Stimulated activated CD4-positive, alpha-beta T cell treated with anti-CD3 and anti-CD28 coated beads, Interleukin-12 subunit alpha, Interleukin-12 subunit beta, amount 100 ng/mL, for 24 hours (primary cell): ENCODE measurements at regions not wholly inside any gene's neighbourhood (a gene's known extent, or its start where the extent isn't known, plus 50 kb on each side); places are given as distances from the start of the nearest gene placed in this dataset.
"Not testable (repeated sequence)": the region's sequence is repeated elsewhere in the genome, so short reads cannot be mapped to it uniquely, and the experiment has no call there.

Experiments
- DNase-seq, 2 experiments: peaks; one replicate each; pipeline ENCODE4 v3.0.0-alpha.2; 2020; ENCODE audit warnings: low read depth in 2 of 2

- no peak for DNase-seq
Observed at GRCh38 chr2:76170856-76171255, 460.1 kb upstream of the GCFC2 start.

- DNase-seq: no peak
Observed at GRCh38 chr2:76170009-76170384, 459.3 kb upstream of the GCFC2 start.

- no peak for DNase-seq
Observed at GRCh38 chr2:76169276-76170008, 458.7 kb upstream of the GCFC2 start.

GRCh38 chr2:76163860-76164259 is 453.1 kb upstream of the GCFC2 start:
- DNase-seq: no peak

GRCh38 chr2:76160670-76161069 is 450.0 kb upstream of the GCFC2 start:
- no peak for DNase-seq

- no peak for DNase-seq
Observed at GRCh38 chr2:76159042-76159648, 448.4 kb upstream of the GCFC2 start.

- no peak for DNase-seq
Observed at GRCh38 chr2:76157531-76157930, 446.8 kb upstream of the GCFC2 start.

- DNase-seq: no peak
Observed at GRCh38 chr2:76154981-76155380, 444.3 kb upstream of the GCFC2 start.

- DNase-seq: no peak
Observed at GRCh38 chr2:76149846-76150245, 439.1 kb upstream of the GCFC2 start.

- not testable (repeated sequence) for DNase-seq
Observed at GRCh38 chr2:76139303-76139702, 428.6 kb upstream of the GCFC2 start.

GRCh38 chr2:76128622-76129021 is 417.9 kb upstream of the GCFC2 start:
- DNase-seq: no peak

- no peak for DNase-seq
Observed at GRCh38 chr2:76120176-76120575, 409.5 kb upstream of the GCFC2 start.

GRCh38 chr2:76089683-76090082 is 379.0 kb upstream of the GCFC2 start:
- no peak for DNase-seq

- DNase-seq: no peak
Observed at GRCh38 chr2:76083248-76083647, 372.5 kb upstream of the GCFC2 start.

- no peak for DNase-seq
Observed at GRCh38 chr2:76082509-76082908, 371.8 kb upstream of the GCFC2 start.

- DNase-seq: no peak
Observed at GRCh38 chr2:76080154-76080553, 369.4 kb upstream of the GCFC2 start.

- no peak for DNase-seq
Observed at GRCh38 chr2:76075126-76075525, 364.4 kb upstream of the GCFC2 start.

GRCh38 chr2:76073992-76074604 is 363.4 kb upstream of the GCFC2 start:
- no peak for DNase-seq

- no peak for DNase-seq
Observed at GRCh38 chr2:76050196-76050595, 339.5 kb upstream of the GCFC2 start.

GRCh38 chr2:76044701-76045100 is 334.0 kb upstream of the GCFC2 start:
- DNase-seq: no peak

GRCh38 chr2:76039505-76039904 is 328.8 kb upstream of the GCFC2 start:
- no peak for DNase-seq

- DNase-seq: no peak
Observed at GRCh38 chr2:76027761-76028160, 317.0 kb upstream of the GCFC2 start.

GRCh38 chr2:76019128-76019527 is 308.4 kb upstream of the GCFC2 start:
- DNase-seq: no peak
